A673 (cell line): ENCODE measurements at regions not wholly inside any gene's neighbourhood (a gene's known extent, or its start where the extent isn't known, plus 50 kb on each side); places are given as distances from the start of the nearest gene placed in this dataset.

Experiments
- EZH2 ChIP-seq: fragments of 200-600 bp; sonication (generic); IDR thresholded peaks from 2 replicates; pipeline ENCODE4 v1.6.1; 2017; ENCODE audit warnings: borderline replicate concordance, low read depth, mild to moderate bottlenecking, mixed read lengths, antibody characterized with exemption, low read length; ENCODE audit not compliant: poor library complexity, severe bottlenecking
- TF ChIP-seq, protein P1 (sequence below): fragments of 300-800, 200-600 bp; sonication (generic); conservative IDR thresholded peaks from 2 replicates; pipeline ENCODE4 v1.5.1; 2017; ENCODE audit warnings: low read depth, mild to moderate bottlenecking, antibody characterized with exemption, low read length, moderate library complexity, mixed read lengths

DNA sequence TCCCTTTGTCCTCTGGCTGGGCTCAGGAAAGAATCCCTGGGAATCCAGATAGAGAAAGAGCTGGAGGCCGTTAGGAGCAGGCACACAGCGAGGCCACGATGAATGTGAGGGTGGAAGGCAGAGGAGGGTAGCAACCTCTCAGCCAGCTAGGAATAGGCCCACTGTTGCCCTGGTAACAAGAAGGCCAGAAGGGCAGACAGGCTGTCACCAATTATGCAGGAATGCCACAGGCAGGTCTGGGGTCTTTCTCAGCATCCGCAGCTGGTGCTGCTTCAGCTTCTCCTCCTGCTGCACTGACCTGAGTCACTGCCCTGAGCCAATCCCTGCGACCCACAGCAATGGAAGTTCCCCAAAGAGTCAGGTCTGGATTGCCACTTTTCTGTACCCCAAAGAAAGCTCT is 62.8 kb upstream of the C3orf80 start:
- TF ChIP-seq, protein P1, sequence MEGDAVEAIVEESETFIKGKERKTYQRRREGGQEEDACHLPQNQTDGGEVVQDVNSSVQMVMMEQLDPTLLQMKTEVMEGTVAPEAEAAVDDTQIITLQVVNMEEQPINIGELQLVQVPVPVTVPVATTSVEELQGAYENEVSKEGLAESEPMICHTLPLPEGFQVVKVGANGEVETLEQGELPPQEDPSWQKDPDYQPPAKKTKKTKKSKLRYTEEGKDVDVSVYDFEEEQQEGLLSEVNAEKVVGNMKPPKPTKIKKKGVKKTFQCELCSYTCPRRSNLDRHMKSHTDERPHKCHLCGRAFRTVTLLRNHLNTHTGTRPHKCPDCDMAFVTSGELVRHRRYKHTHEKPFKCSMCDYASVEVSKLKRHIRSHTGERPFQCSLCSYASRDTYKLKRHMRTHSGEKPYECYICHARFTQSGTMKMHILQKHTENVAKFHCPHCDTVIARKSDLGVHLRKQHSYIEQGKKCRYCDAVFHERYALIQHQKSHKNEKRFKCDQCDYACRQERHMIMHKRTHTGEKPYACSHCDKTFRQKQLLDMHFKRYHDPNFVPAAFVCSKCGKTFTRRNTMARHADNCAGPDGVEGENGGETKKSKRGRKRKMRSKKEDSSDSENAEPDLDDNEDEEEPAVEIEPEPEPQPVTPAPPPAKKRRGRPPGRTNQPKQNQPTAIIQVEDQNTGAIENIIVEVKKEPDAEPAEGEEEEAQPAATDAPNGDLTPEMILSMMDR: no peak
- TF ChIP-seq EZH2: no peak
